Non-pigmented ciliary epithelial cell (primary cell): ENCODE measurements at regions not wholly inside any gene's neighbourhood (a gene's known extent, or its start where the extent isn't known, plus 50 kb on each side); places are given as distances from the start of the nearest gene placed in this dataset.

Source experiments
- DNase-seq: peaks from one replicate; pipeline ENCODE4 v3.0.0-alpha.2; 2010; ENCODE audit warnings: low read depth

DNA sequence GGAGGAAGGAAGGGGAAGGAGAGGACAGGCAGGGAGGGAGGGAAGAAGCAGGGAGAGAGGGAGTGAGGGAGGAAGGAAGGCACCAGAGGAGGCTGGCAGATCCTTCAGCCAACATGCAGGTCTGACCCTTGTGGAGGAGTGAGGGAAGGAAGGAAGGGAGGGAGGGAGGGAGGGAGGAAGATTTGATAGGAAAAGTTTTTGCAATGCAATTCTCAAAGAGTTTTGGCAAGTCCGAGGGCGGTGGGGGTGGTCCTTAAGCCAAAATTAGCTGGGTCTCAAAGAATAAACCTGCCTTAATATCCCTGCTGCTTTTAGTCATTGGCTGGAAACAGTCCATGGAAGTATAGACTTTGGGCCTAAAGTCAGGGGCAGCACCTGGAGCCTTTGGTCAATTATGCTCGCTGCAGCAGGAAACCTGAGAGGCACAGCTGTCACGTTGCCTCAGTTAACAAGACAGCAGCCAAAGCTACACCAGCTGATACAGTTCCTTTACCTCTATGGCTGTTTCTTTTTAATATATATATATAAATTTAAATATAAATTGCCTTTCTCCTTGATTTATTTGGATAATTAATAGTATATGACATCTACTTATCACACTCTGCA lies 115.7 kb upstream of the RALGAPA2 start:
- DNase-seq, result no peak

DNA sequence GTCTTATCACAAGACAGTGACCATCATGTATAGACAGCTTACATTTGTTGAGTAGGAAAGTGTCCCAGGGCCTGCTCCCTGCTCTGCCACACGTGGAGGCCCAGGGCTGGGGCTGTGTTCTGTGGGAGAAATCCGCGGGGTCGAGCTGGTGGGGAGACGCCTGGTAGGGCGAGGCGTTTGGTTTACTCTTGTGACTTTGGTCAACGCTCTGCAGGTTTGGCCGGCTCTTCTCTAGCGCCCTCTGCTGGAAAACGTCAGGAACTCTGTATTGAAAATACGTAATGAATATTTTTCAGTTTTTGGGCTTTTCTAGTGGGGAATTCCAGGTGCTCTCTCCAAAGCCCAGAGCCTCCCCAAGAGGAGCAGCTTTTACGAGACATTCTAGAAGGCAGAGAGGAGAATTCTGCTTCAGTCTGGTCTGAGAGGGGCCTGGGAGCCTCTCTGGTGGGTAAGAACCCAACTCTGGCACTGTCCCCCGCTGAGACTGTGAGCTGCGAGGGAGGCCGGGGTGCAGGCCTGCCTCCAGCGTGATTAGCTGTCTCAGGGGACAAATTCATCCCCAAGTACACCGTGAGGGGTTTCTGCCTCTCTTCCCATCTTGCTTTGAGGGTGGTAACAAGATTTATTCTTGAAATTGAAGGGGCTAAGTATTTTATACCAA lies 112.6 kb upstream of the RALGAPA2 start:
- DNase-seq, result no peak

DNA sequence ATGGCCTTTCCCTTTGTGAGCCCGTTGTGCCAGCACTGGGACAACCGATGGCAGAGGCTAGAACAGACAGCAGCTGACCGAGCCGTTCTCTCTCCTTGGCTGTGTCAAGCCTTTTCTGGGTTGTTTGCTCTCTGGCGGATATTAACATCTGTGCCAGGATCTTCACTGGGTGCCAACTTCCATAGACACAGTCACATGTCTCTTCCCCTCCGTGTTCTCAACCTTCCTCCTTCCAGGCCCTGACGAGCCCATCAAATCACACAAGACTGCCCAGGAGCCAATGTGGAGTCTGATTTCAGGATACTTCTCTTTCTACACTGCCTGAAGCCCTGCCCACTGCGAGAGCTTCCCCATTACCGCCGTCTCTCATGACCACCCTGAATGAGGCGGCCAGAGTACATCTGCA lies 111.0 kb upstream of the RALGAPA2 start:
- DNase-seq, result no peak

DNA sequence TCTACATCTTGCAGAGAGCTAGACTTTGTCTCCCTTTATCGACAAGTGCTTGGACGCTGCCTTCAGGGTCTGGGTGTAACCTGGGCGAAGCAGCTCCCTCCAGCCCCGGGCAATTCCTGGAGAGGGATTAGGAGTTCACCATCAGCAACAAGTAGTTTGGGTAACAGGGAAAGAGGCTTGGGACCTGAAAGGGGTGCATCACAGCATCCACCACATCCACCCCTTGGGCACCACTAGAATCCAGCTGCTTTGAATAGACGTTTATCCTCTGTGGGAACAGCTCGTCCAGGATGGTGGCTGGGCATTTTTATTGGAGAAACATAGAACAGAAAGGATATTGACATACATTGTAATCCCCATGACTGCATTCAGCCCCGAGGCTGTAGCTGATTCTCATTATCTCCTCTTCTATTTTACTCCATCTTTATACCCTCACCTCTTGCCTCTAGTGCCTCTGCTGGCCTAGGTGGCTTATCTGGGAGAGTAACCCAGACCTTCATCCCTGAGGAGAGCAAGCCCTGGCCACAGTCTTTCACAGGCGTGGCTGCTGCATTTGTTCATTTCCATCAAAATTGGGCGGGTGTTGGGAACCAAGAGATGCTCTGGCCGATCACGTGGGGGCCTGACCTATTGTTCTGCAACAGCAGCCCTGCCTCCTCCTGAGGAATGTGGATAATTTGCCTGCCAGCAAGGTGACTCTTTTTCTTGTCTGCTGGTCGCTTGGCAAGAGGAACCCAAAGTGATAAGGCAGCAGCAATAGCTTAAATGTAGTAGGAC lies 109.2 kb upstream of the RALGAPA2 start:
- DNase-seq, result no peak

DNA sequence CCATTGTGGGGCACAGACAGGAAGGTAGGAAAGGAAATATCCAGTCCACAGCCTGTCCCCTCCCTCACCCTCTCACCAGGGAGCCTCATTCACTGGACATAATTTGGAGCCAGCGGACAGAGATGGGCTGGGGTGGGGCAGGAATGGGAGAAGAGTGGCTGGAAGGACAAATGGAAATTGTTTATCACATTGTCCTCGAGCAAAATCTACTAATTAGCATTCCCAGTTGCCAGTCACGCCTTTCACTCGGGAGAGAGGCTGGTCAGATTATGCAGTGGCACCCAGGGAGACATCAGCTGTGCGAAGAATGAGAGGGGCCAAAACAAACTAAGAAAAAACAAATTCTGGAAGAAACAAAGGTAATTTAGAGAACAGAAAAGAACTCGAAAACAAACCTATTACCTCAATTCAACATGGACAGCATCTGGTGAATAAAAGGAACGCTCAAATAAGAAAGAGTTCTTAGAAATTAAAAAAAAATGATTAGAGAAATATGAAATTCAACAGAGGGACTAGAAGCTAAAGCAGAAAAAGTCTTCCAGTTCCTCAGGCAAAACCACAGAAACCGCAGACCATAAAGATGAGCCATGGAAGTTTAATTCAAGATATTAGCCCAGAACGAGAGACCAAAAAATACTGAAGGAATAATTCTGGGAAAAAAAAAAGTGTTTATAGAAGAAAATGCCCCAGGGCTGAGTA lies 108.5 kb upstream of the RALGAPA2 start:
- no peak for DNase-seq

DNA sequence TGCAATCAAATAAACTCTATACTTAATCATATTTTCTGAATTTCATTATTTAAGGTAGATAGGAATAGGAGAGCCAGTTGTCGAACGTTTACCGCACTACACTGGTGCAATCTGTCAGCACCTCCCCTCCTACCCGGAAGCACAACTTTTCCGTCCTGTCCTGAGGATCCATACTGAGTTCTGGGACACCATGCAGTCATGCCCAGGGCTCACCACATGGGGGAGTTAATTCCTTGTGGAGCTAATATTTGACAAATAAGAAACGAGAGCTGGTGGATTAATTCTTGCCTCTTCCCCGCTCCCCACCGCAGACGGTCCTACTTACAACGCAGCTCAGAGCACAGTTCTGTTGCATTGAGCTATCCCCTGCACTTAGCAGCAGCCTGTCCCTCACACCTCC lies 107.7 kb upstream of the RALGAPA2 start:
- DNase-seq, result no peak

DNA sequence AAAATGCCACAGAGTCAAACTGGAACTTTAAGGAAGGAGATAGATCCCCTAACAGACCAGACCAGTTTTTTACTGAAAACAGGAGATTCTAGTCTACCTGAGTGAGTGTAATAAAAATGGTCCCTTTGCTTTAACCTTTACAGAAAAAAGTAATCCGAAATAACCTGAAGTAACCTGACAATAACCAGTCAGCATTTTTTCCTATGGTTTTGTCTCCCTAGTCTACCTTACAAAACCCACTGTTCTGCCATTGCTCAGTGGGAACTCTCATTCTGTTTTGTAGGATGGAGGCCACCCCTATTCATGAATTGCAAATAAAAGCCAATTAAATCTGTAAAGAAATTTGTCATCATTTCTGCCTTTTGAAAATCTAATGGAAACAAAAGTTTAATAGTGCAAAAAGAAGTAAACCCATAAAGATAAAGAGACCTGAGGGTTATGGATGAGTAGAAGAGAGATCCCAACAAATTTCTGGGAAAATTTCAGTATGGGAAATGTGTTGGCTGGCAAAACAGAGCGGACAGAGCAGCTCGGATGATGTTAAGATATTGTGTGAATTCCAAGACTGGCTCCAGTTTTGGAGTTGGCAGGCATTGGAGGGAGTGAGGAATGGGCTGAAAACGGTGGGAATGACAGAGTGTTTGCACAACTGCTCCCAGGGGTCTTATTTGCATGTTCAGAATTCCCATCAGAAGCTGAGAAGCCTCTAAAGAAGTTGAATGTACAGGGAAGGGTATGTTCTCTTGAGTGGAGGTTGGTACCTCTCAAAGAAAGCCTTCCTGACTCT lies 104.7 kb upstream of the RALGAPA2 start:
- DNase-seq, result no peak

DNA sequence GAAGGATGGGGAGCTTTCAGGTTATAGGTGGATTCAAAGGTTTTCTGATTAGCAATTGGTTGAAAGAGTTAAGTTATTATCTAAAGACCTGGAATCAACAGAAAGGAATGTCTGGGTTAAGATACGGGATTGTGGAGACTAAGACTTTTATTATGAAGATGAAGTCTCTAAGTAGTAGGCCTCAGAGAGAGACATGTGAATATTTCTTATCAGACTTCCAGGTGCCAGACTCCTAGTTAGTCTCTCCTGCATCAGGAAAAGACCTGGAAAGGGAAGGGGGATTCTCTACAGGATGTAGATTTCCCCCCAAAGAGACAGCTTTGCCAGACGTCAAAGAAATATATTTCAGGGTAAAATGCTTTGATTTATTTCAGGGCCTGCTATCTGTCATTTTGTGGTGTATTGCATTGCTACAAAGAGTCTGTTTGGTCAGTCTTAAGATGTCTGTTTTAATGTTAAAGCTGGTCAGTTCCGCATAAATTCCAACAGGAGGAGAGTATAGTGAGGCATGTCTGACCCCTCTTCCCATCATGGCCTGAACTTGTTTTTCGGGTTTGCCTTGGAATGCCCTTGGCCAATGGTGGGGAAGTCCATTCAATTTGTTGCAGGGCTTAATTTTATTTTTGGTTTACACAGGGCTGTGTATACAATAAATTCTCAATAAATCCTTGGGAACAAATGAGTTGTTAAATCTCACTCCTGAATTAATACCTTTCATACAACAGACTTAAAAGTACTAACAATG lies 103.4 kb upstream of the RALGAPA2 start:
- DNase-seq, result no peak

DNA sequence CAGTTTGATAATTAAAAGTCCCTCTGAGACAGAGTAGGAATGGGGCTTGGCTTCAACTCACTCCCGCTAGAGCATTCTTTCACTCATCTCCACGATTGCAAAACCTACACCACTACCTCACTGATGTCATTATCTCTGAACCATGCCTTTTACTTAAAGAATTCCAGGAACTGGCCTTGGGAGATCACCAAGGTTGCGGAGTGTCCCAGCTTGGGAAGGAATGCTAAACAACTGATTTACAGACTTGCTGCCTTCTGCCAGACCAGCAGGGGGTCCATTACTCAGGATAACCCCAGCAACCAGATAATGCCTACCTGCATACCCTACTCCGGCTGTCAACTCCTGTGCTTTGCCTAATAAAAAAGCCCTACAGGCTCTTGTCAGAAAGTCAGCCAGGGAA lies 102.2 kb upstream of the RALGAPA2 start:
- no peak for DNase-seq

DNA sequence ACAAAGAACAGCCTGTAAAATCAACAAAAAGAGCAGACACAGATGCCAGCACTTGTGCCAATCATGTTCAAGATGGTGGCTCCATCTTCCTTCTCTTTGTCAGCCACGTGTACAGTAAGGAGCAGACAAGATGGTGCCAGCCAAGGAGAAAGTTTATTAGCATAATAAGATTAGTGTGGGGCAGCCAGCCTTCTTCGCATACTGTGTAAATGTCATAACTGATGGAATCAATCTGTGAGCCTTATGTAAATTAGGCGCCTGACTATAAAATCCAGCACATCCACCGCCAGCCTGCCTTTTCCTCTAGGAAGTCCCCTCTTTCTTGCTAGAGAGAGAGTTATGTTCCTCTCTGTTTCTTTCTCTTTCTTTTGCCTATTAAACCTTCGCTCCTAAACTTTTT lies 99.7 kb upstream of the RALGAPA2 start:
- no peak for DNase-seq

DNA sequence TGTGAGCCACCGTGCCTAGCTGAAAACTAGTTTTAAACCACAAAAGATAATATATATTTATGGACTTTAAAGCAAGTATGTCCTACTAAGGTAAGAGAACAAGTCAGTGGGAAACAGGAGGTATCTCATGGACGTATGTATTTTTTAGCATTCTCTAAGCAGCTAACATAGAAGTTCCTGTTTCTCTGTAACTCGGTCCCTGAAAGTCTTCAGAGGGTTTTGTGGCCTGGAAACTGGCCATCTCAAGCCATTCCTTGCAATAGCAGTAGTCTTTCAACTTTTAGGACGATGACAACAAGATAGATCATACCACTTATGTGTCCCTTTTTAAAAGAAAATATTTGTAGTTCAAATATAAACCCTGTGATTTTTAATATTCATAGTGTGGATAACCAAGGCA lies 95.6 kb upstream of the RALGAPA2 start:
- DNase-seq, result no peak

DNA sequence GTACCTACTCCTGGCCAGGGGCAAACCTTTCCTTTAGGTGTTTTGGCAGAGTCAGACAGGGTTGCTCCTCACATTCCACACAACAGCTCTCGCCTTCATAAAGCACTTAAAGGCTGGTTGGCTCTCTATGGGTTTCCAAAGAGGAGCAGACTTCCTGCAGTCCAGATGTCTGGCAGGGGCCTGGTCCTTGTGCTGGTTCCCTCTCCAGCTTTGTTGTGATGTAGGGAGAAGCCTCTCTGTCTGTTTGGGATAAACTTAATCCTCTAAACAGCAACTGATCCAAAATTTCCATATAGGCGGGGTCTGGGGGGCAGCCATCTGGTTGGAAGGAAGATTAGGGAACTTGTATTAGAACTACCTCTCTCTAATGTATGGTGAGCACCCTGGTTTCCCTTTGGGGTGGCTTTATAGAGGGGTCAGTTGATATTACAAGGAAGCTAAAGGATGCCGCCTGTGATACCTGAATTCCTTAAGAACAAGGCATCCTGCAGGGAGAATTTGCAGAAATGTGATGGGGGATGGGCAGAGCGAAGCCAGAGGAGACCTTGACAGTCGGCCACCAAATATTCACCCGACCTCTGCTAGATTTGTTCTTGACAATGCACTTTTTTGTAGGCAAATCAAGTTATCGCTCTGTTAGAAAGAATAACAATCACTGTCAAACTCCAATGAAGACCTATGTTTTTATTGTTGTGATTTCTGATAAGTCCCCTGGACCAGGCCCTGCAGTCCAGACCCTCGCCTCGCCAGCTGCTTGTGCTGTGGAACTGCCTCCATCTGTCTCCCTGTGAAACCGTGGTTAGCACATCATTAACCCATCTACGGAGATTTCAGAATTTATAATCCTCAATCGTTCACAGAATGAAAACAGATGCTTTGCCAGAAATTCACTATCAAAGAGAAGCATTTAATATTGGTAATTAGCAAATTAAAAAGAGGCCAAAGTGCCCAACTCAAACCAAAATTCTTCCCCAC lies 94.0 kb upstream of the RALGAPA2 start:
- DNase-seq, result no peak

DNA sequence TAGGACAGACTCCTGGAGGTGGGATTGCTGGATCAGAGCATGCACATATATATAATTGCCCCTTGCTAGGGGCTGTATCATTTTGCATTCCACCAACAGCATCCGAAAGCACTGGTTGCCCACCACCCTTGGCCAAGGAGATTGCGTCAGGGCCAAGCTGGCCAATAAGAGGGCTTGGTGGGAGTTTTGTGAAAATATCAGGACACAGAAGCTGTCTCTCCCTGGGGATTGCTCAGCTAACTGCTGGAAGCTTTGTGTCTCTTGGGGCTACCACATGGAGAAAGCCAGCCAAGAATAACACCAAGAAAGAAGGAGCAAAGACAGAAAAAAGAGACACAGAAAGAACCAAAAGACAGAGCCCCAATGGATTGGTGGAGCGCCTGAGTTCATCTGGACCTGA lies 90.6 kb upstream of the RALGAPA2 start:
- no peak for DNase-seq

DNA sequence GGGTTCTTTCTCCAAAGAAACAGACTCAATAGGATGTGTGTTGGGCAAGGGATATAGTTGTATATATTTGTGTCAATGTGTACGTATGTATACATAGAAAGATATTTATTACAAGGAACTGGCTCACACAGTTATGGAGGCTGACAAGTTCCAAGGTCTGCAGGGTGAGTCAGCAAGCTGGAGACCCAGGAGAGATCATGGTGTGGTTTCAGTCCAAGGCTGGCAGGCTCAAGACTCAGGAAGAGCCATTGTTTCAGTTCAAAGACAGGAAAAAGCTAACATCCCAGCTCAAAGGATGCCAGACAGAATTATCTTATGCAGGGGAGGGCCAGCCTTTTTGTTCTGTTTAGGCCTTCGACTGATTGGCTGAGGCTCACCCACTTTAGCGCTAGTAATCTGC lies 89.9 kb upstream of the RALGAPA2 start:
- DNase-seq, result no peak

DNA sequence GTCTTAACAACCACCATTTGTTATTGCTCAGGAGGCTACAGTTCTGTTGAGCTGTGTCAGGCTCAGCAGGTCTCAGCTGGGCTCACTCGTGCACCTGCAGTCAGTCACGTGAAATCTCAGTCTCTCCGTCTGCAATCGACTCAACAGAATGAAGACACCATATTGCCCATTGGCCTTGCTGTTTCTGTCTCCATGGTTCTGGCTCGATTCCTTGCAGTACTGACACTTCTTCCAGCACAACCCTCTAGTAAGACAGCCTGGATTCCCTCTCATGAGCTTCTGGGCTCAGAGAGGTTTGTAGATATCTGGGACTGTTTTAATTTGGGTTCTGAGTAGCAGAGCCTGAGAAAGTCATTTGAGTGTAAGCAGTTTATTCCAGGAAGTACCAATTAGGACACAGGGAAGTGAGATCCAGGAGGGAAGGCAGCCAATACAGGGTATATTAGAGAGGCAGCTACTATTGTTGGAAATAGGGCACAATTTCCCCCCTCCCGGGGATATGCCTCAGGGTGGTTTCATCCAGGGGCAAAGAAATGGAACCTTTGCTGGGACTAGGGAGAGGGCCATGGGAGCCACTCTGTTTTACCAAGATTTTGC lies 87.4 kb upstream of the RALGAPA2 start:
- no peak for DNase-seq

DNA sequence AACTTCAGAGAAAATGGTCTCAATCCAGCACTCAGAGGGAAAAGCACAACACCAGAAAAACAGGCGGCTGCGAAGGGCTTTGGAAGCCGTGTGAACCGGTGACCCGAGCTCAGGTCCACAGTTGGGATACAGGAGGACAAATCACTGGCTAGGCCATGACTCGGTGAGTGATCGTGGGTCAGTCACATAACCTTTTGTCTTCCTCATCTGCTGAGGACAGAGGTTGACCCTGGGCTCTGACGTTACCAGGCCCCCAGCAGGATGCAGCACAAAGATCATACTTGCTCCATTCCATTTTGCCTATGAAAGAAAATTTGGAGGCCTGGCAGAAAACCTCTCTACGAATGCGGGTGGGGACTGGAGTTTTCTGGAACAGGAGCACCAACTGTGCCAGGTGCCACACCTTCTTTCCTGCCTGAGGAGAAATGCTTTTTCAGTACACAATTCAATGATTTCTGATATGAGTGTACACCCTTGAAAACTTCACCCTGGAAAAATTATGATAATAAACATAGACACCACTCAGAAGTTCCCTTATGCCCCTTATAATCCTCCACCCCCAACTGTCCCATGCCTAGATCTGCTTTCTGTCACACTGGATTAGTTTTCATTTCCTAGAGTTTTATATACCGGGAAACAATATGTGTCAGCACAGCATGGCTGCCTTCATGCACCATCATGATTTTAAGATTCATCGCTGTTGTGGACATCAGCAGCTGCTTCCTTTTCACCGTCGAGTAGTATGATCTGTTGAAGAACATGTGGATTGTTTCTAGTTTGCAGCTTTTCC lies 85.3 kb upstream of the RALGAPA2 start:
- DNase-seq, result no peak

DNA sequence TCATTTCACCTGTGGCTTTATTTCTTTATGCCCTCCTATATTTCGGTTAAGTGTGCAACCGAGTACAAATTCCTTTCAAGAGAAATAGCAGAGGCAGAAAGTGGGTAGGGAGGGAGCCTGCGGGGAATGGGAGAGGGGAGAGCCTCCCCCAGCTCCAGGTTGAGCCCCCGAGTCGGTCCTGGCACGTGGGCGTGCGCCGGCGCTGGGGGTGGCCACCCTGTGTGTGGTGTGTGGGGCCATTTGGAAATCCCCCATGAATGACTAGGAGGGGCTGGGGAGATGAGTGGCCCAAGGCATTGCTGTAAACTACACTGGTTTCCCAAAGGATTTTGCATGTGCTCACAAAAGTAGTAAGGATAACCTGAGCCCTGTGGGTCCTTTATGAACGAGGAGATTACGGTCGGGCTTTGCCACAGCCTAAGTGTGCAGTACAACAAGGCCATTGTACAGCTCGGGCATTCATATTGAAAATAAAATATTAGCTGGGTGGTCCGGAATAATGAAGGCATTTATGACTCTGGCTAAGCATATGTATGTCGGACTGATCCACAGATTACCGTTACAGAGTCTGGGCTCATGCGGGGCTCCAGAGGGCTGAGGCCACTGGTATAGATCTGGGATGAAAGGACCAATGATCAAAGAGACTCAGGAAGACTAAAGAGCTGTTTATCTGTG lies 84.5 kb upstream of the RALGAPA2 start:
- no peak for DNase-seq

DNA sequence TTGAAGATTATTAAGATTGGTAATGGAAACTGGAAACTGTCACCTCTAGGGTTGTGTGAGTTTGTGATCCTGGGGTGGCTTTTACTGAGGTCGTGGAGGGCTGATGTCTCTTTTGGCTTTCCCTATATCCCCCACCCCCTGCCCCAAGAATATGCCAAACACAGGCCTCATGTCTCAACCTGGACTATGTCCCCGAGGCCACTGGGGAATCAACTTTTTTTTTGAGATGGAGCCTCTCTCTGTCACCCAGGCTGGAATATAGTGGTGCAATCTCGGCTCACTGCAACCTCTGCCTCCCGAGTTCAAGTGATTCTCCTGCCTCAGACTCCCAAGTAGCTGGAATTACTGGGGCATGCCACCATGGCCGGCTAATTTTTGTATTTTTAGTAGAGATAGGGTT lies 83.3 kb upstream of the RALGAPA2 start:
- DNase-seq, result no peak
